Lung (tissue), 11 donors: ENCODE measurements at regions not wholly inside any gene's neighbourhood (a gene's known extent, or its start where the extent isn't known, plus 50 kb on each side); places are given as distances from the start of the nearest gene placed in this dataset.

Experiments used
- ATAC-seq: fragments of 200-7000 bp; cut with Tn5 transposase; one replicate; pipeline ENCODE4 v1.9.1; 2020; ENCODE audit warnings: moderate number of reproducible peaks; ENCODE audit not compliant: insufficient read depth, low FRiP score
- DNase-seq, 3 donors: peaks; one replicate each; pipeline ENCODE4 v3.0.0-alpha.2; 2013 to 2017
- H3K27ac ChIP-seq, 2 donors: one replicate each; pipeline ENCODE4 v1.5.1; 2013; ENCODE audit warnings: mild to moderate bottlenecking in 2 of 2, moderate library complexity in 2 of 2, control low read depth in 1 of 2, inconsistent platforms in 1 of 2, low read depth in 1 of 2, low read length in 1 of 2
- H3K27me3 ChIP-seq, 3 donors: one replicate each; pipeline ENCODE4 v1.5.1; 2013; ENCODE audit warnings: low read length in 2 of 3; ENCODE audit not compliant: control insufficient read depth in 3 of 3, insufficient read depth in 3 of 3
- H3K36me3 ChIP-seq, 4 donors: one replicate each; pipeline ENCODE4 v1.5.1; 2013; ENCODE audit warnings: low read length in 4 of 4, mild to moderate bottlenecking in 1 of 4, moderate library complexity in 1 of 4; ENCODE audit not compliant: control insufficient read depth in 4 of 4, insufficient read depth in 4 of 4
- H3K4me1 ChIP-seq, 5 donors: one replicate each; pipeline ENCODE4 v1.5.1; 2013; ENCODE audit warnings: low read length in 5 of 5, mild to moderate bottlenecking in 2 of 5, moderate library complexity in 1 of 5; ENCODE audit not compliant: control insufficient read depth in 5 of 5, insufficient read depth in 5 of 5
- H3K4me3 ChIP-seq: one replicate; pipeline ENCODE4 v1.5.1; 2013; ENCODE audit warnings: mild to moderate bottlenecking, control low read depth, moderate library complexity
- H3K9ac ChIP-seq, 2 donors: one replicate each; pipeline ENCODE4 v1.5.1; 2013; ENCODE audit warnings: low read length in 2 of 2, control low read depth in 1 of 2; ENCODE audit not compliant: insufficient read depth in 1 of 2
- H3K9me3 ChIP-seq, 4 donors: one replicate each; pipeline ENCODE4 v1.5.1; 2013; ENCODE audit warnings: low read length in 3 of 4, mild to moderate bottlenecking in 1 of 4, moderate library complexity in 1 of 4; ENCODE audit not compliant: control insufficient read depth in 4 of 4, insufficient read depth in 3 of 4
- CTCF ChIP-seq: IDR thresholded peaks from 2 replicates; pipeline ENCODE4 v1.5.1; 2012; ENCODE audit warnings: mild to moderate bottlenecking; ENCODE audit errors: control extremely low read depth, extremely low read depth
- WGBS, 2 donors: extraction: QIAGEN DNeasy Blood & Tissue Kit; methylation state at CpG; one replicate each; pipeline ENCODE4 v1.1.7; 2013; 5-methylcytosine and 5-hydroxymethylcytosine counted together
- donor health status: control.
- donor health status: control.
- donor health status: Bipolar disorder and iron deficiency.
- donor health status: healthy.
- donor health status: DM: yes; HTN: yes; CAD: no.

- H3K27ac ChIP-seq = no peak overlapping the region
- no peaks in the 10 kb centered on the region for H3K9me3 ChIP-seq
- no peaks in the 10 kb centered on the region for H3K36me3 ChIP-seq
- ATAC-seq (no peak), DNase-seq (no peak)
- H3K9ac ChIP-seq = no peak overlapping the region
- H3K4me3 ChIP-seq = no peak overlapping the region
- 84 to 85% methylated on average over 1 of the region's 1 CpG for WGBS, 2 donors
- TF ChIP-seq CTCF = no peak
- H3K27me3 ChIP-seq = no peaks in the 10 kb centered on the region
- H3K4me1 ChIP-seq = no peaks in the 10 kb centered on the region
Observed at GRCh38 chr13:79648191-79648590, 167.2 kb downstream of the NDFIP2 start.

- Histone ChIP-seq H3K4me3 (no peak overlapping the region), H3K9ac (no peak overlapping the region), H3K27me3 (no peaks in the 10 kb centered on the region), H3K27ac (no peak overlapping the region), H3K4me1 (no peaks in the 10 kb centered on the region), H3K36me3 (no peaks in the 10 kb centered on the region), H3K9me3 (no peaks in the 10 kb centered on the region)
- DNase-seq (no peak), ATAC-seq (no peak)
- no peak for TF ChIP-seq CTCF
- WGBS, 2 donors = 49 to 53% methylated on average over 2 of the region's 2 CpGs
Observed at GRCh38 chr13:79647533-79647932, 166.6 kb downstream of the NDFIP2 start.

GRCh38 chr13:79646880-79647279, 165.9 kb downstream of the NDFIP2 start:
- ATAC-seq (no peak), DNase-seq (no peak)
- Histone ChIP-seq H3K36me3 (no peaks in the 10 kb centered on the region), H3K9me3 (no peaks in the 10 kb centered on the region), H3K4me1 (no peaks in the 10 kb centered on the region), H3K9ac (no peak overlapping the region), H3K27me3 (no peaks in the 10 kb centered on the region), H3K4me3 (no peak overlapping the region), H3K27ac (no peak overlapping the region)
- TF ChIP-seq CTCF = no peak
- WGBS, 2 donors = 67 to 82% methylated on average over 2 of the region's 2 CpGs

- ATAC-seq (no peak), DNase-seq (no peak)
- no peak overlapping the region for H3K27ac ChIP-seq
- no peaks in the 10 kb centered on the region for H3K27me3 ChIP-seq
- TF ChIP-seq CTCF = no peak
- 78 to 81% methylated on average over 3 of the region's 3 CpGs for WGBS, 2 donors
- H3K36me3 ChIP-seq = no peaks in the 10 kb centered on the region
- H3K9ac ChIP-seq = no peak overlapping the region
- H3K4me1 ChIP-seq = no peaks in the 10 kb centered on the region
- no peak overlapping the region for H3K4me3 ChIP-seq
- H3K9me3 ChIP-seq = no peaks in the 10 kb centered on the region
Observed at GRCh38 chr13:79645569-79645968, 164.6 kb downstream of the NDFIP2 start.
